NCI-H1694 treated with DMSO at 0.1 percent for 48 hours (cell line): ENCODE measurements at regions not wholly inside any gene's neighbourhood (a gene's known extent, or its start where the extent isn't known, plus 50 kb on each side); places are given as distances from the start of the nearest gene placed in this dataset.

ENCODE experiments used
- DNase-seq: peaks from one replicate; lab custom pipeline; 2025; lab: John Stamatoyannopoulos, UW

DNA sequence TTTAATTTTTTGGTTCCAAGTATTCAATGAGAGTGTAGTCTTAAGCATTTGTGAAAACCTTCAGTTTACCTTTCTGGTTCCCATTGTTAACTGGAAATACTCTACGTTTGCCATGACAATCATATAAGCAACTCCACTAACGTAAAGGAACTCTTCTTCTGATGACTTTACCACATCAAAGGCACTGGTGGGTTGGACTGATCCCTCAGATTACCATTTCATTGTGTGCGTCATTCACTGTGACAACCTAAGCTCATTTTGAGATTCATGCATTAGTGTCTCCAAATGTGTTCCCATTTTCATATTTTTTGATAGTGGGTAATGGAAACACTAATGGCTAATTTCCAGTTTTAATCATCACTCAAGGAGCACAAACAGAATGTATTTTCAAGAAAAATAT, 119.9 kb upstream of the COL1A2 start:
- no peak for DNase-seq

DNA sequence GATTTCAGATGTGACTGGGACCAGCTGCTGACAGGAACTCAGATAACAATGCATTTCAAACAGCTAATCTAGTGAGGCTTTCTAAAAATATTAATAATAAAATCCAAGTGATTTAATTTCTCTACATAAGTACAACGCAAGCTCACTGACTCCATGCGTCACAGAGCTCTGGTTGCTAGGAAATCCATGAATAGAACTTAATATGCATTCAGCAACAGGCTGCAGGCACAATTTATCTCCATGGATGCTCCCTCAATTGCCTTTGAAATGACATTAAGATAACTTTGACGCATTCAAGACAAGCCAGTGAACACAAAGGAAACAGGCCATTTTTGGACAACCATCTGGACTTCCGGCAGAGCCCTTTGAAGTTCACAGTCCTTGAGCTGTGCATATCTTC, 118.7 kb upstream of the COL1A2 start:
- no peak for DNase-seq

DNA sequence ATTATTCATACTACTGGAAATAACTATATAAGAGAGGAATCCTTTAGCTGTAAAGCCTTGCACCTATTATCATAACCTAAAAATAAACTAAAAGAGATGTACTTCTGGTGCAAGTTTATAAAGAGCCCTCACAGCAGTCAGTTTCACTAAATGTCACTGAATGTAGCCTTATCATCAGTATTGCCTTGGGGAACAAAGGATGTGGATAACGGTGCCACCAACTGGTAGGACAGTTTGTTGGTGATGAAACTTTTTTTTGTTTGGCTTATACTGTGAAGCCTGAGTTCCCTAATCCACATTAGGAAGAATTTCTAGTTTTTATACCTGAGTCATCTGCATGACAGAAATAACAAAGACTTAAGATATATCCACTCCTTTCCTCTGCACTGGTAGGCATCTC, 117.9 kb upstream of the COL1A2 start:
- peak; percentile 46 for DNase-seq

DNA sequence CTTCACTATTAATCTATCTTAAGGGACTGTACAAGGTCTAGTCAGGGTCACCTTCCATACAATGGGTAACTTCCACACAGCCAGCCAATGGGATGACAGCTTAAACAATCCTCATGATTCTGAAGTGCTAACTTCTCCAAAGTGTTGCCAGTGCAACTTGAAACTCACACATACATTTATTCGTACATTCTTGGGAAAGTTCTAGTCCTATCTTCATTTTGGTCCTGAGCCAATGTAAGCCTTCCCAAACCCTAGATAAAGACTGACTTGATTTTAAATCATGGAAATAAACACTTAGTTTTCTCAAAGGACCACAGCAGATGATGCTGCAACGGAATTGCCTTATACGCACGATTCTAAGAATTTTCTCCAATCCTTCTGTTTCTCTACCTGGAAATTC, 117.5 kb upstream of the COL1A2 start:
- DNase-seq = no peak

DNA sequence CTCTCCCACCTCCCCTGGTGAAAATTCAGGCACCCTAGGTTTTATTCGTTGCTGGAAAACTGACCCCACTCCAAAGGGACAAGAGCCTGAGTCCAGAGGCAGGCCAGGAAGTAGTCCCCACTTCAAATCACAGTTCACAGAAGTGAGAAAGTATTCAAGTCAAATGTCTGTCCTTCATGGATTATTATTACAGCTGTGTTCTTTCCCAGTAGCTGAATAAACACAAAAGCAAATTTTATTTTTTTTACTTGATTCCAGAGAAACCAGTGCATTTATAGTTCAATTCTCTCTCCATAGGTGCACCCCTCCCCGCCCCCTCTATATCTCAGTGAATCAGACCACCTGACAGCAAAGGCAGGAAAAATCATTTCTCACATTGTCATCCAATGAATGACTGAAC, 113.8 kb upstream of the COL1A2 start:
- DNase-seq = no peak

DNA sequence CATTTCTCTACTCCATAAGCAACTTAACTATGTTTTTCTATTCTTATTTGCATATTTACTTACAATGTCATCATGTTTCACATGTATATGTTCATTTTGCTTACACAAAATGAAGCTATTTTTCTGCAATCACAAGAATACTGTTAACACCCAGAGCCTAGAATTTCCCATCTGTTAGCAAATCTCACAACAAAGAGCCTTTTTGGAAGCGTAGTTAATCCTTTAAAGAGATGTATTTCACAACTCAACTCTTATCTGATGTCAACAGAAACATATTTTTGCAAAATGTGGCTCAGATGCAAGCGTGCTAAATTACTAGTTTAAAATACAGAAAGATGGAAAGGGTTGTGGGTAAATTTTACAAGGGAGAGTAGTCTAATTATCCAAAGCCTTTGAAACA, 110.6 kb upstream of the COL1A2 start:
- no peak for DNase-seq

DNA sequence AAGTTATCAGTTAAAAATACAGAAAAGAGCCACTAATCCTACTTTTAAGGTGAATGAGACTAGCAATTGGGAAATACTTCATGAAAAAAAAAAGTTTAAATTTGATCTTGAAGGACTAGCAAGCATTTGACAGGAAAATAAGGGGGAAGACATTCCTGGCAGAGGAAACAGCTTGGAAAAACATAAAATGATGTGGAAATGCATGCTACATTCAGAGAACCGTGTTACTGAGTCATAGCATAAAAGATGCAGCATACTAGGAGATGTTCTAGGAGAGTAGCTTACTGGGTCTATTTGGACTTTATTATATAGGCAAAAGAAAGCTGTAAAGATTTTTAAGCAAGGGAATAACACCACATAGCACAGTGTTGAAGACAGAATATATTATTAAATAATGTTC, 108.6 kb upstream of the COL1A2 start:
- no peak for DNase-seq

DNA sequence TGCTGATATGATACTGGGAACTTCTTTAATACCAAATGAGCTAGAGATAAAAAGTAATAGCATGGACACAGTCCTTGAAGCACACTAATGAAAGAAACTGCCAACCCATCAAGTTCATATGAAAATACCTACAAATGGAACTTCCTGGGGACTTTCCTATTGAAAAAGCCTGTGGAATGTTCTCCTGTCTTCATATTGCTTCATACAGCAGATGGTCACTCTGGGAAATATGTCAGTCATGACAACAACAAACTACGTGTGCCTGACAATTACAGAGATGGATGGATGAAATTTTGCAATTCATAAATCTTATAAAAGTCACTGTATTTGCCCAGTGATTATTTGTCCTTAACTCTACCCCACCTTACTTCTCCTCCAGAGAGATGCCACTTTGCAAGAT, 106.6 kb upstream of the COL1A2 start:
- no peak for DNase-seq

DNA sequence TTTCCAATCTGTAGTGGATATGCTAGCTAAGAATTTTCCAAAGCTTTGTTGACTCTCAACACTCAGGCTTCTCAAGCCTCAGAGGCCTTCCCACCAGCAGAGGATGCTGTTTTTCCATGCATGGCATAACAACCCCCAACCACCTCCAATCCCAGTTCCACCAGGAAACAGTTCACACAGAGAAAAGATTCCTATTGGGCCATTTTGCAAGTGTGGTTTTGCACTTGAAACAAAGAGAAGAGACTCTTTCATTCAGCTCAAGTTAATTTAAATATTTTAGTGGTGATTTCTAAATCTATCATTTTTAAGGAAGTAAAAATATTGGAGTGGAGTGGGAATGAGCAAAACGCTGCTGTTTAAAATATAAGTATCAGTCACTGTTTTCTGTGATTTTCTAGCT, 105.6 kb upstream of the COL1A2 start:
- peak; percentile 56 for DNase-seq

DNA sequence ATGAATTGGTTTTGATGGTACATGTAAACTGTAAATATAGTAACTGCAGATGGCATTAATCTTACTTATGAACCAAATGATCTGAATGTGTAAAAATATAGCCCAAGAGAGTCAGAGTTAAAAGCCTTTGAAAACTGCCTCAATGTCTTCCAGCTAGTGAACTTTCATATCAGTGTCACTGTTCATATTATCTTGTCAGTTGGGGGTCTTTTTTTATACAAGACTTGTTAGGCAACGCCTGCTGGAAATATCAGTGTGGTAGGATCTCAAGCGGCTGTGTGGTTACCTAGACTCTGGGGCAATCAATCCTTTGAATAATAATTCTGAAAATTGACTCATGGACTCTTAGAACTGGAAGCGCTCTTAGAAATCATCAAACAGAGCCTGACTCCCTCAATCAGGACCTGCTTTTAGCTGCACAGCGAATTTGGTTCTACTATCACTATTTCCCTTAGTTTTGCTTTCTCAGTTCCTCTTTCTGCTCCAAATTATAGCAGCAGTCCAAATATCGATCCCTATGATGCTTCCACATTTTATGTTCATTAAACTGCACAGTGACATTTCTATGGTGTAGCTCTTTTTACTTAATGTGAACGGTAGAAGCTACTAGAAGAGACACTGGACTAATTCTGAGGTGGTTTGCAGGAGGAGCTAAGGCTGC, 100.1 kb upstream of the COL1A2 start:
- no peak for DNase-seq

DNA sequence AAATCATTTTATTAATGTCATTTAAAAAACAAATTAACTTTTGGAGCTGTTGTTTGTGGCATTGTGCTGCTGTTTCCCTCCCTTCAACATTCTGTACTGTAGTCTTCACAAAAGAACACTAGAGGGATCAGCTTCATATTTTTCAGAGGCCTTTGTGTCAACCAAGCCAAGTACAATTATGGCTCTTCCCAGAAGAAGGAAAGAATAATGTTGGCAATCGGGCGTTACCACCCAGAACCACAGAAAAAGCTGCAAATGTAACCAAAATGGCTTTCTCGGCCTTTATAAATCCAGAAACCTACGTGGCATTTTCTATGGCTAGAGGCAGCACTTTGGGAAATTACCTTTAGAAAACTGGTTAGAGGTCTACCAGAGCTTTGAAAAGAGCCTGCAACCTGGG, 98.8 kb upstream of the COL1A2 start:
- DNase-seq = peak; percentile 72

DNA sequence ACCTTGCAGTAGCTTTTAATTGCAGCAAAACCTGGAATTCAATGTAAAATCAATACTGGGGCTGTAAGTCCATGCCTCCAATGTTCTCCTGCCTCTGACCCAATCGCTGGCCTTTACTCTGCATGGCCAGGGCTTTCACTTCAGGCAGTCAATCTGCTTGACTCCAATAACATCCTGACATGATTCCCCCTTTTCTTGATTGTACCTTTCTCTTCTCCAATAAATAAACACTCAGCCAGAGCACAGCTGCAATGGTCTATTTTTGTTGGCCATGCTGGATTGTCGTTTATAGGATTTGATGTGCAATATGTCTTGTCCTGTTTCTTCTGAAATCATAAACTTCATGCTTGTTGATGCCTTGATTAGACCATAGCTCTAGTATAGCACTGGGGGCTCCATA, 97.8 kb upstream of the COL1A2 start:
- no peak for DNase-seq

DNA sequence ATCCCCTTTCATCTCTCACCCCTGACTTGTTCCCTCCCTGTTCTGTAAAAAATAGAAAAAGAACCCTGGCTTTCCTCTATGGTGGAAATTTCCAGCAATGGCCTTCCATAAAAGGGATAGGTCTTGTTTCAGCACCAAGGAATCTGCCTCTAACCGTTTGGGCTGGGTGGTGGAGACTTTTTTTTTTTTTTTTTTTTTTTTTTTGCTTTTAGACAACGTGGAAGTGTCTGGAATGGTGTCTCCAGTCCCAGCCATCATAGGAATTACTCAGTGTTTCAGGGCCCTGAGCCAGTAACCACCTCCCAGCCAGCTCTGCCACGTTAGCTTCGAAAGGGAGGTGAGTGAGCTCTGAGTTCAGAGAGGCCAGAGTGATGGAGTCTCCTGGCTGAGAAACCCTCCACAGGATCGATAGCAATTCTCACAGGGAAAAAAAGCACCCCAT, 97.3 kb upstream of the COL1A2 start:
- no peak for DNase-seq

DNA sequence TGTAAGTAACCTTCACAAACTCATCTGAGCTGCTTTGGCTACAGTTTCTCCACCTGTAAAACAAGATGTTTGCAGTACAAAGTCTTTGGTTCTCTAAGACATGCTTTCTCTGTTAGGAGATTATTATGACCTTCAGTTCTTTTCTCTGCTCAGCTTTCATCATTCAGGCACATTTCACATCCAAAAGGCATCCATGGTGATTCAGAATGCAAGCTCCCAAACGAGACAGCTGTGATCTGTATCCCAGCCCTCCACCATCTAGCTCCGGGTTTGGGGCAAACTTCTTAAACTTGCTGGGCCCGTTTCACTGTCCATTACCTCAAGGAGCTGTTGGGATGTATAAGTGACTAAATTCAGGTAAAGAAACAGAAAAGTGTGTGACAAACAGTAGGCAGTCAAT, 95.8 kb upstream of the COL1A2 start:
- DNase-seq = no peak

DNA sequence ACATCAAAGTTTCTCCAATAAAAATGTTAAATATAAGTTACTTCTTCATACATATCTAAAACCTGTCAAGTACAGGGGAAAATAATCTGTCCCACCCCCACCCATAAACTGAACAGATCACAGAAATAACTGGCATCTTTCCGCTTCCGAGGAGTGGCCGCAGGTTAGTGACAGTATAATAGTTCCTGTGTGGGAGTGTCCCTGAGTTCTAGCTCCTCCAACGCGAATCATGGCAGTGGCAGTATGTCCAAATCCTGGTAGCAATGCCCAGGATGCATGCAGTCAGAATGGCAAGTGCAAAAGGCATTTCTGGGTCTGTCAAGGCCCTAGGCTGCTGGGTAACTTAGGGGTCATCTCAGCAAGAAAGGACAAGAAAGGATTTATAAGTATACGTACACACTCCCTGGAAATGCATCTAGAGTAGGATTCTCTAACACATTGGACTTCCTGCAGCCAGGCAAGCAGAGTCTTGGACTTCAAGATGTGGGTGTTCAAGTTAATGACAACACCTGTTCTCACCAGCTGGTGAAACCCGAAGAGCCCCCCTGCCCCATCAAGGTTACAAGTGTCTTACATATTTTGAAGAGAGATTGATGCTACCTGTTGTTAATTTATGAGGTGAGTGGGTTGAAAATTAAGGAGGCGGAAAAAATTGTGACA, 94.4 kb upstream of the COL1A2 start:
- DNase-seq = no peak

DNA sequence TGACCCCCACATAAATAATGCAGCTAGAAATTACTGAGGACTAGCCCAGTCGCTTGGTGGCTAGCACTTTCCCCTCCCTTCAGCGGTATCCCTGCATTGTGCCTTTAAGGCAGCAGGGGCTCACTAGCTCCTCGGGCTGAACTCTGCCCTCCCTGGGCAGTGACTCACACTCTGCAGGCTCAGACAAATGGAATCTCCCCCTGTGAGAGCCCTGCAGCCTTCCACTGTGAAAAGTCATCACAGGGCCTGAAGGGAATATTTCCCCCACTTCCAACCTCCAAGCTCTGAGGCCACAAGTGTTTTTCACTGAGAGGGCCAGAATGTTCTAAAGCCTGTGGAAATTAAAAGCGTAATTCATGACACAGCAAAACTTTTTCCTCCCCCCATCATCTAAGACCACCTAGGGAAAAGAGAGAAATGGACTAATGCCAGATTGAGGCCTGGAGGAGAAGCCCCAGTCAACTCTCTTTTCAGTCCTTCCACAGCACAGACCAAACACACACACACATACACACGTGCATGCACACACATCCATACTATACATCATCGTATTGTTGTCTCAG, 93.6 kb upstream of the COL1A2 start:
- no peak for DNase-seq

DNA sequence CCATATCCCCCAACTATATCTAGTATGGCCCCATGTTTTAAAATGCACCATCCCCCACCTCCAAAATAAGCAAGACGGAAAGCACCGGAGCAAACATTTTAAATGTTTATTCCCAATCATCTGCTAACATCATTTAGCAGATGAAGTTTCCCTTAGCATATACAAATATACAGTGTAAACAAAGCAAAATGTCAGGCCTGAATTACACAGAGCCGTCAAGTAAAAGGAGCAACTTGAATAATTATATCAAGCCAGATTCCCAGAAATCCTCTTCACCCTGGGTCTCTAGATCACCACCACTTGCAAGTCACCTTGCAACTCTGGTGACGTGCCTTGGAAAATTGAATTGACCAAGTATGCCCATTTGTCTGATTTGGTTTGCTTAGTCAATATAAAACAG, 91.6 kb upstream of the COL1A2 start:
- no peak for DNase-seq

DNA sequence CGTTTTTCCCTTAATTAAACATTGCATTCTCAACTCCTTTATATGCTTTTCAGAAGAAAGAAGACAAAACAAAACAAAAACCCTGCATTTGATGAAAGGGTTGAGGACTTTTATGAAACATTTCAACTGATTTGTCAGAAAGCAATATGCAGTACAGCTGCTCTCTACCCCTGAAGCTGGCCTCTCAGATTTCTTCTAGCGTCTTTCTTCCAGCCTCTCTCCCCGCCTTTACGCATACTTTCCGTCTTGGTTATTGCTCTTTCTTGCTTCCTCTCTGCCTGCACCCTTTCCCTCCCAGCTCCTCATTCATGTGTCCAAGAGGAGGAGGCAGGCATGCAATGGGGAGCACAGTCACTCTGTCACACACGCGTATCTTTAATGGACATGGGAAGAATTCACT, 91.0 kb upstream of the COL1A2 start:
- no peak for DNase-seq

DNA sequence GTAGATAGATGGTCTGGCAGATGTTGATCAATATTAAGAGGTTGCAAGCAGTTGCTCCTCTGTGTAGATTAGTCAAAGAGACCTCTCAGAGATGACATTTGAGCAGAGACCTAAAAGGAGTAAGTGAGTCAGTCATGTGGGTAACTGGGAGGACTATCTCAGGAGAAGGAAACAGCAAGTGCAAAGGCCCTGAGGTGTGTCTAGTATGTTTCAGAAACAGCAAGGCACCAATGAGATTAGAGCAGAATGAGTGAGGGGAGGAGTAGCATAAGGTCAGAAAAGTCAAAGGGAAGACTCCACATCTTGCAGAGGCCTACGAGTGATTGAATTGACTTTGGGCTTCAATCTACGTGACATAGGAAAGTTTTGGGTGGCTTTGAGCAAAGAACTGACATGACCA, 89.8 kb upstream of the COL1A2 start:
- no peak for DNase-seq

DNA sequence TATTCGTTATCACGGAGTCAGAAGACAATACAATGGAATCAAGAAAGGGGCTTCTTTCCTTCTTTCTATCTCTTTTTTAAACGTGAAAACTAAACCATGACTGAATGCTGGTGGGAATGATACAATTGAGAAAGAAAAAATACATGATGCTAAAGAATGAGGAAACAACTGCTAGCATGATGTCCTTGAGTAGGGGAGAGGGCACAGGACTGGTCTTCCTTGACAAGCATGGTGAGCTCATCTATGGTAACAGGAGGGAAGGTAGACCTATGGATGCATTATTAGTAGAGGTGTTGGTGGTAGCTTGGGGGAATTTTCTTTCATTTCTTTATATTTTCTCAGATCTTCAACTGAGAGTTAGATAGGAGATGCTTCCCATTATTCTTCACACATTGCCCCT, 88.9 kb upstream of the COL1A2 start:
- no peak for DNase-seq

DNA sequence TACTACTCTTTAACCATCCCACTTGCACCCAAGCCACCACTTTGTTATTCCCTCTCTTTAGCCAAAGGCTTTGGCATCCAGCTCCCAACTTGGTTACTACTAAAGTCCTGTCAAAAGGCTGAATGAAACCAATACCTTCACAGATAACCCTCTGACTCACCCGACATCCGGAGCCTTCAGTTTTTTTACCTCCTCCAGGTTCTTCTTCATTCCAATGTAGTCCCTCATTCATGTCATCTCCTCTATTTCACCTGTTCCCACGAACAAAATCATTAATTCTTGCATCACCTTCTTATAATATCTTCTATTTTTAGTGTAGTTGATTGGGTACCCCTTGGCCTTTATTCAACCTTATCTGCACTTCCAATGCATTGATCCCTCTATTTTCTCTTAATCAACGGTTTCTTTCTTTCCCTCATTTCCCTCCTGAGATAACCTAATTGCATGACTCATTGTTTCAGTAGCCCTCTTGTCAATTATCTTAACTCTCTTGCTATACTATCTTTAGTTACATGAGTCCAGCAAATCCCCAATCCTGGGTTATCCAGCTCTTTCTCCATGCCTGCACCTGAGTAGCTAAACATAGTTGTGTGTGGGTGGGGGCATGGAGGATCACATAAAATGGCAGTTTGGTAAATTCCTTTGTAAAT, 87.2 kb upstream of the COL1A2 start:
- DNase-seq = no peak

DNA sequence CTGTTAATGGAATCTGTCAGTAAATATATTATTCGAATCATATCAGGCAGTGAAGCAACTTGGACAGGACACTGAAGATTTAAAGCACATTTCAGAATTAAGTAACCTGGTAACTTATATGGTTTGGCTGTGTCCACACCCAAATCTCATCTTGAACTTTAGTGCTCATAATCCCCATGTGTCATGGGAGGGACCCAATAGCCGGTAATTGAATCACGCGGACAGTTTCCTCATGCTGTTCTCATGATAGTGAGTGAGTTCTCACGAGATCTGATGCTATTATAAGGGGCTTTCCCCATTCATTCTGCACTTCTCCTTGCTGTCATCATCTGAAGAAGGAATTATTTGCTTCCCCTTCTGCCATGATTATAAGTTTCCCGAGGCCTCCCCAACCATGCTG, 83.2 kb upstream of the COL1A2 start:
- no peak for DNase-seq

DNA sequence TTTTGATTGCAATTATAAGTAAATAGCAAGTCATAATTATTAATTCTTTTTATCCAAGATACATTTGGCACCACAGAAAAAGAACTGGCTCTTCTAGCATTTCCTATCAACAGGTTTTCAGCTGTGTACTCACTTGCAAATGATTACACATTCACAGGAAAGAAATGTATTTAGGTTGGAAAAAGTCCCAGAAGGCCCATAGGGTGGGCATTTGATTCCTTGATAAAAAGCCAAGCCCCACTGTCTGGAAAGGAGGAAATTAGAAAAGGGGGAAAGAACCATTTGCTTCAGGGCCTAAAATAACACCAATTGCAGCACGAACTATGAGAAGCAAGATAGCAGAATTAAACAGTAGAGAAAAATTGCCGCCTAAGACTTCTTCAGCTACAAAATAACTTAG, 80.8 kb upstream of the COL1A2 start:
- no peak for DNase-seq
